IMR-90 (cell line): ENCODE measurements at regions not wholly inside any gene's neighbourhood (a gene's known extent, or its start where the extent isn't known, plus 50 kb on each side); places are given as distances from the start of the nearest gene placed in this dataset.
"Not testable (repeated sequence)": the region's sequence is repeated elsewhere in the genome, so short reads cannot be mapped to it uniquely, and the experiment has no call there.

Experiments used
- ATAC-seq: fragments of 200-7000 bp; cut with Tn5 transposase; 2 replicates; pipeline ENCODE4 v1.9.1; 2020; ENCODE audit warnings: low read depth, mild to moderate bottlenecking, moderate library complexity
- BruUV-seq: library from RNA; stranded (reverse); fragments of 400-500 nt; replicated peaks from 2 replicates; lab custom pipeline; 2021; lab: Mats Ljungman, UMichigan
- CTCF ChIA-PET: fragments of 300-600 bp; formaldehyde crosslinking; extraction: SDS; loops from one replicate; lab custom pipeline; 2021; ENCODE audit warnings: antibody characterized with exemption; lab: Yijun Ruan, JAX
- POLR2A ChIA-PET: fragments of 300-600 bp; sonication (Branson Sonifier 250); formaldehyde crosslinking; loops from one replicate; lab custom pipeline; 2022; ENCODE audit warnings: antibody characterized with exemption; ENCODE audit not compliant: unreplicated experiment; lab: Charles Lee
- DNase-seq: peaks from one replicate; pipeline ENCODE4 v3.0.0; 2013
- H2AFZ ChIP-seq: replicated peaks from 2 replicates; pipeline ENCODE3; 2013; ENCODE audit warnings: low read length, mild to moderate bottlenecking; ENCODE audit not compliant: poor library complexity
- H2AK5ac ChIP-seq: 2 replicates; pipeline ENCODE4 v1.6.1; 2013; ENCODE audit warnings: low read depth, low read length, inconsistent platforms
- H2AK9ac ChIP-seq: replicated peaks from 2 replicates; pipeline ENCODE3; 2013; ENCODE audit warnings: mild to moderate bottlenecking, low read depth, low read length, moderate library complexity; ENCODE audit not compliant: poor library complexity
- H2BK120ac ChIP-seq: 2 replicates; pipeline ENCODE4 v1.6.1; 2013; ENCODE audit warnings: low read depth, low read length, inconsistent platforms
- H2BK15ac ChIP-seq: 3 replicates; pipeline ENCODE4 v1.6.1; 2013; ENCODE audit warnings: low read depth, low read length, inconsistent platforms
- H2BK20ac ChIP-seq: 2 replicates; pipeline ENCODE4 v1.6.1; 2013; ENCODE audit warnings: low read depth, mild to moderate bottlenecking, inconsistent platforms, low read length, moderate library complexity
- H2BK5ac ChIP-seq: 2 replicates; pipeline ENCODE4 v1.6.1; 2013; ENCODE audit warnings: mild to moderate bottlenecking, low read depth, low read length, inconsistent platforms; ENCODE audit not compliant: poor library complexity, severe bottlenecking
- H3K14ac ChIP-seq: replicated peaks from 2 replicates; pipeline ENCODE4 v1.6.1; 2013; ENCODE audit warnings: low read depth, low read length, inconsistent platforms
- H3K18ac ChIP-seq: 2 replicates; pipeline ENCODE4 v1.6.1; 2013; ENCODE audit warnings: low read depth, low read length, control low read depth
- H3K23ac ChIP-seq: 2 replicates; pipeline ENCODE4 v1.6.1; 2013; ENCODE audit warnings: low read depth, low read length, inconsistent platforms
- H3K27ac ChIP-seq: 2 replicates; pipeline ENCODE4 v1.5.1; 2013; ENCODE audit warnings: mild to moderate bottlenecking, control low read depth, low read length; ENCODE audit not compliant: insufficient read depth
- H3K27me3 ChIP-seq: 2 replicates; pipeline ENCODE4 v1.6.1; 2013; ENCODE audit warnings: low read length; ENCODE audit not compliant: control insufficient read depth, insufficient read depth
- H3K36me3 ChIP-seq: 2 replicates; pipeline ENCODE4 v1.6.1; 2013; ENCODE audit warnings: low read length, mixed read lengths; ENCODE audit not compliant: control insufficient read depth, insufficient read depth
- H3K4ac ChIP-seq: 2 replicates; pipeline ENCODE4 v1.6.1; 2013; ENCODE audit warnings: low read depth, low read length, inconsistent platforms
- H3K4me1 ChIP-seq: 2 replicates; pipeline ENCODE4 v1.6.1; 2013; ENCODE audit warnings: low read length, mixed read lengths; ENCODE audit not compliant: control insufficient read depth, insufficient read depth
- H3K4me2 ChIP-seq: 2 replicates; pipeline ENCODE4 v1.6.1; 2013; ENCODE audit warnings: low read depth, mild to moderate bottlenecking, control low read depth, low read length, moderate library complexity
- H3K4me3 ChIP-seq: 2 replicates; pipeline ENCODE4 v1.5.1; 2013; ENCODE audit warnings: low read depth, mild to moderate bottlenecking, control low read depth, low read length, moderate library complexity; ENCODE audit not compliant: insufficient read depth
- H3K56ac ChIP-seq: 2 replicates; pipeline ENCODE4 v1.6.1; 2013; ENCODE audit warnings: low read length, inconsistent platforms; ENCODE audit not compliant: insufficient read depth; ENCODE audit errors: extremely low read depth
- H3K79me1 ChIP-seq, 2 experiments: 2 replicates each; pipeline ENCODE4 v1.6.1; 2013; ENCODE audit warnings: low read length in 2 of 2, inconsistent platforms in 1 of 2, low read depth in 1 of 2
- H3K9ac ChIP-seq: 2 replicates; pipeline ENCODE4 v1.6.1; 2013; ENCODE audit warnings: low read depth, low read length, control low read depth
- H3K9me1 ChIP-seq: 2 replicates; pipeline ENCODE4 v1.6.1; 2013; ENCODE audit warnings: low read length, inconsistent platforms; ENCODE audit not compliant: insufficient read depth
- H3K9me3 ChIP-seq: 2 replicates; pipeline ENCODE4 v1.6.1; 2013; ENCODE audit warnings: low read length; ENCODE audit not compliant: control insufficient read depth, insufficient read depth
- H4K20me1 ChIP-seq: 2 replicates; pipeline ENCODE4 v1.6.1; 2013; ENCODE audit warnings: low read length, inconsistent platforms; ENCODE audit not compliant: insufficient read depth
- H4K5ac ChIP-seq: 2 replicates; pipeline ENCODE4 v1.6.1; 2013; ENCODE audit warnings: mild to moderate bottlenecking, low read depth, low read length, control low read depth
- H4K8ac ChIP-seq, 2 experiments: 2 replicates each; pipeline ENCODE4 v1.6.1; 2013; ENCODE audit warnings: low read depth in 2 of 2, low read length in 2 of 2, control low read depth in 1 of 2, inconsistent platforms in 1 of 2
- H4K91ac ChIP-seq: 2 replicates; pipeline ENCODE4 v1.6.1; 2013; ENCODE audit warnings: low read depth, low read length, inconsistent platforms; ENCODE audit not compliant: insufficient read depth
- WGBS, 2 experiments: methylation state at CpG; one replicate each; pipeline versions ENCODE4 v1.1.5 to v1.1.7; 2013; ENCODE audit warnings: missing lambda C conversion rate in 2 of 2; ENCODE audit not compliant: insufficient read length in 1 of 2; ENCODE audit errors: extremely low coverage in 2 of 2; 5-methylcytosine and 5-hydroxymethylcytosine counted together
- dilution Hi-C: fragments of 300-500 bp; cut with HindIII; formaldehyde crosslinking; loops from one replicate; pipeline ENCODE4 v1.14.3; 2018; ENCODE audit warnings: low sequenced_read_pairs; ENCODE audit not compliant: unreplicated experiment
- in situ Hi-C: fragments of 300-500 bp; cut with MboI; formaldehyde crosslinking; loops from 3 replicates; pipeline ENCODE4 v1.14.3; 2019; ENCODE audit warnings: low sequenced_read_pairs, inconsistent platforms, mixed read lengths
- intact Hi-C: fragments of 100-400 bp; cut with micrococcal nuclease; formaldehyde crosslinking; loops from 2 replicates; pipeline ENCODE4 v1.10.0; 2022

- dilution Hi-C loops, BruUV-seq, H3K9me1 ChIP-seq, H2AK5ac ChIP-seq, H3K27ac ChIP-seq, H4K91ac ChIP-seq, H3K9ac ChIP-seq, H2BK15ac ChIP-seq, H3K18ac ChIP-seq, DNase-seq, H3K23ac ChIP-seq, H4K5ac ChIP-seq, H2BK5ac ChIP-seq, H3K56ac ChIP-seq, H3K4me2 ChIP-seq, H3K36me3 ChIP-seq, POLR2A ChIA-PET, H2BK20ac ChIP-seq, H3K4me1 ChIP-seq, H3K4me3 ChIP-seq, CTCF ChIA-PET, H2AFZ ChIP-seq, H3K14ac ChIP-seq, H3K27me3 ChIP-seq, H4K20me1 ChIP-seq, H4K8ac ChIP-seq, ATAC-seq, H2BK120ac ChIP-seq, H2AK9ac ChIP-seq, intact Hi-C loops, in situ Hi-C loops, H3K79me1 ChIP-seq, H3K4ac ChIP-seq, H3K9me3 ChIP-seq: not testable (repeated sequence)
- WGBS, 2 experiments: no CpG with 5 or more reads among the region's 22 CpGs
Measured at GRCh38 chr2:129807642-129808338, 171.7 kb upstream of the RAB6C start.
